IPS-18c (cell line): ENCODE measurements at regions not wholly inside any gene's neighbourhood (a gene's known extent, or its start where the extent isn't known, plus 50 kb on each side); places are given as distances from the start of the nearest gene placed in this dataset.

Experiments used
- H3K4me3 ChIP-seq: 2 replicates; pipeline ENCODE4 v1.7.0; 2013; ENCODE audit warnings: low read depth, mild to moderate bottlenecking, low read length, moderate library complexity; ENCODE audit not compliant: insufficient read depth
- H3K9me3 ChIP-seq: one replicate; pipeline ENCODE4 v1.6.1; 2013; ENCODE audit warnings: mild to moderate bottlenecking, low read length, moderate library complexity; ENCODE audit not compliant: control insufficient read depth, insufficient read depth

DNA sequence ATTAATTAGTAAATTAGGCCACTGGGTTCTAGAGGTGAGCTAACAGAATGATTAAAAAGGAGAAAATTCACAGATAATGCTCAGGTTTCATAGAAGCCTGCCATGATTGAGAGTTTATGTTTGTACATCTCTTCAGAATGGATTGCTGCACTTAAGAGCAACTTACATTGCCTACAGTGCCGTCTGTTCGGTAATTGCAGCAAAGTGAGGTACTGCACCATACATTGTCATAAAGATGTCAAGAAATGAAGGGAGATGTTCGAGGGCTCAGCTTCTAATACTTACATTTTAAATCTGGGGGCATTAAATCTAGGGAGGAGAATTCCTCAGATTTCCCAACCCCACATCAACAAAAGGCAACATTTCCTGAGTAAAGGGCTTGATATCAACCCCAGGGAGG lies 976.2 kb upstream of the FANCL start:
- no peaks in the 10 kb centered on the region for H3K9me3 ChIP-seq
- H3K4me3 ChIP-seq = no peak overlapping the region

DNA sequence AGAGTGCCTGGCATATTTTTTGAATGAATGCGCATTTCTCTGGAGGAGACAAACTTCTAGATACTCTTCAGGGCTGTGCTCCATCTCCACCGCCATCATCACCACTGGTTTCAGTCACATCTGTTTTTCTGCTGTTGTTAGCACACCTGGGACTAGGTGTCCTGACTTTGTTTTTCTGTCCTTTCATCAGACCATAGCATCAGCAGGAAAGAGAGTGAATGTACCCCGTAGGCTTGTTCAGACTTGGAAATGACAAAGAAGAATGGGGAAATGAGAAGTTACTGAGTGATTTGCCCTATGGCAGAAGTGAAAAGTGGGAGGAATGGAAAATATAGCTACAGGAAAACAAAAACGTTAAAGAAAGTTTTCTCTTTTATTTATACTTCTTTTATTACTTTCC lies 965.2 kb upstream of the FANCL start:
- H3K4me3 ChIP-seq = no peak overlapping the region
- H3K9me3 ChIP-seq = no peaks in the 10 kb centered on the region

DNA sequence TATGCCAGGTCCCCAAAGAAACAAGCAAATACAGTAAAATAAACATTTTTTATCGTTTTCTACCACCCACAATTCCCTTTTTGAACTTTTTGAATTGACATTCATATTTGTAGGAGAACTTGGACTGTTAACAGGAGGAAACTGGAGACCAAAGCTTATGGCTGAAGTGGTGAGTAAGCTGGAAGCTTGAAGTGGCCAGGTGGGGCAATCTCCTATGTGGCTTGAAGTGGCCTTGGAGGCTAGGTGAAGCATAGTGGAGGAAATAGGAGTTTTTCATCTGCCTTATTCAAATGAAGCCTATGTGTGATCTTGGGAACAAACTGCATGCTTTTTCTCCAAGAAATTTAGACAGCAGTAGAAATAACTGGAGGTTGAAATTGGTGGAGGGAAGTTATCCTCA lies 962.9 kb upstream of the FANCL start:
- Histone ChIP-seq H3K4me3 (no peak overlapping the region), H3K9me3 (no peaks in the 10 kb centered on the region)

DNA sequence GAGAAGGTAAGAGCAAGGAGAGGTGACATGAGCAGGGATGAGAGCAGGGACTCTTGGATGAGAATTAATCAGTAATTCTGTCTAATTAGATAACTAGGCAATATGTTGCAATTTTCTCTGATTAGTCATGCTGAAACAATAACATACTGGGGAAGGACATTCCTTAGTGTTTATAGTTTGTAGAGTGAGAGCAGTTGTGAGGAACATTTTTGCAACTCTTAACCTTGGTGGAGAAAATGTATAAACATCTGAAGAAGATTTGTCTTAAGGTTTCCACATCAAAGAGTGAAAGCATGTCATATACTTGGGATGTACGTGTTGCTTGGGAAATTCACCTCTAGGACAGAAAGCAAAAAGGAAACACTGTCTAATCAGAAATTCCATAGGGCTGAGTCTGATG lies 955.4 kb upstream of the FANCL start:
- no peak overlapping the region for H3K4me3 ChIP-seq

DNA sequence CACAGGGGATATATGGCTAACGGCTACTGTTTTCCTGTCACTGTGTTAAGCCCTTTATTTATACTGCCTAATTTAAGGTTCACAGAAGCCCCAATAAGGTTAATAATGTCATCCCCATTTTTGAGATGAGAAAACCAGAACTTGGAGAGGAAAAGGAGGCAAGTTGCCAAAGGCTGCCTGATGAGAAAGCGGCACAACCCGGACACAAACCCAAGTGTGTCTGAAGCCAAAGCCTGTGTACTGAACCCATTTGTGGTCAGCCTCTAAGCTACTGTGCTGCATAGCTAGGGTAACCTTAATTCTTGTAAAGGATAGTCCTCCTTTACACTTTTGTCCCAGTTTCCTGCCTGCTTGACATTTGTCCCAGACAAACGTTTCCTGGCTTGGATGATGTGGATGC lies 954.7 kb upstream of the FANCL start:
- H3K9me3 ChIP-seq = no peaks in the 10 kb centered on the region
- no peak overlapping the region for H3K4me3 ChIP-seq

More for the DNA sequence above, 955.4 kb upstream of the FANCL start:
- H3K9me3 ChIP-seq = no peaks in the 10 kb centered on the region

DNA sequence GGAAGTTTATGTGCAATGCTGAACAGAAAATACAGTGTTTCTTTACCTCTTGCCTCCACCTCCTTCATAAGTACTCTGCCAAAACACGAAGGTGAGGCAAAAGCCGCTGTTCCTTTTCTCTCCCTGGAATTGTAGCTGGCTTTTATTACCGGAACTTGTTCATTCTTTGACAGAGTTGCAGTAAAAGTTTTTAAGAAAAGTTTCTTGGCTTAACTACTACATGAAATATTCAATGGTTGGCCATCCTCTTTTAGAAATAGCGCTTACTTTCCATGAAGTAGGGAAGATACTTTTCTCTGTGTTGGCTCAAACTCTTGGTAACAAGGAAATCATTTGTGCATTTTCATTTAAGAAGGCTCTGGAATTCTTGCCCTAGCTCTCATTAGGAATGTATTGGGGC lies 950.7 kb upstream of the FANCL start:
- Histone ChIP-seq H3K4me3 (no peak overlapping the region), H3K9me3 (no peaks in the 10 kb centered on the region)

DNA sequence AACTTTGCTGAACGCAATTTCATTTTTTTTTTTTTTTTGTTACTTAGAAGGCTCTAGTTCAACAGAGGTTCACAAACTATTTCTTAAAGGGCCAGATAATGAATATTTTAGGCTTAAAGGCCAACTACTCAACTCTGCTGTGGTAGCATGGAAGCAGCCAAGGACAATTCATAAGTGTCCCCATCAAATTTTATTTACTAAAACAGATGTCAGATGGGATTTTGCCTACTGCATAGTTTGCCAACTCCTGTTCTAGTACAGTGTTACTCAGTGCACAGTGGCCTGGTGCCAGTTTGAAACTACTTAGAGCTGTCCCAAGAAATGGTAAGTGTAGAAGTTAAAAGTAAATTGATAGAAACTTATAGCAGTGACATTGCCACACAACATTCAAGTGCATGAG lies 949.4 kb upstream of the FANCL start:
- Histone ChIP-seq H3K4me3 (no peak overlapping the region), H3K9me3 (no peaks in the 10 kb centered on the region)

DNA sequence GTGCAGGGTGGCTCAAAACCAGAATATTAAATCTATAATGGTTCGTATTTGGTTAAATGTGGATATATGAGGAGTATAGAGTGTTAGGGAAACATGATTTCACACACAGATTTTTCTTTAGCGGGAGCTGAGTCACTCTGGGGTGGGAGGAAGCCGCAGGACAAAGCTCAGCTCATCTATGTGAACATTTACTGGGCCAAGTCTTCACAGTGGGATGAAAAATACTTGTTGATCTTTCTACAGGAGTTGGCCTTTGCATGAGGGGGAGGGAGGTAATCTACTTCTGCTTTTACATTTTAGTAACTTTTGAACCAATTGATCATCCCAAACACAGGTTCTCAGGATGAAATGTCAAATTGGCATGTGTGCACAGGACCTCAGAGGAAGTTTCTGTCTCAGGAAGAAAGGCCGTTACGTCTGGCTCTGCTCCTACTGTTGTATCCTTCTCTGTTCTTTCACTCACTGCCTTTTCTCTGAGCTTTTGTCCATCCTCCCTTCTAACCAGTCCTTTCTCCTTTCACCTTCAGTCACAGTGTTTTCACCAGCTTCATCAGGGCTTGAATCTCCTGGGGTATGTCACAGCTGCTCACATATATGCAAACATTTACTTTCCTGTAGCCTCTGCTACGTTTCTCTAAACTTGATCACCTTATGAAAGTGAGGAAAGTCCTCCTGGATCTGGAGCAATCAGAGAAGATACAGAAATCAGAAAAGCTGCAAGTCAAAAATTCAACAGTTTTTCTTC lies 943.3 kb upstream of the FANCL start:
- Histone ChIP-seq H3K4me3 (no peak overlapping the region), H3K9me3 (no peaks in the 10 kb centered on the region)

DNA sequence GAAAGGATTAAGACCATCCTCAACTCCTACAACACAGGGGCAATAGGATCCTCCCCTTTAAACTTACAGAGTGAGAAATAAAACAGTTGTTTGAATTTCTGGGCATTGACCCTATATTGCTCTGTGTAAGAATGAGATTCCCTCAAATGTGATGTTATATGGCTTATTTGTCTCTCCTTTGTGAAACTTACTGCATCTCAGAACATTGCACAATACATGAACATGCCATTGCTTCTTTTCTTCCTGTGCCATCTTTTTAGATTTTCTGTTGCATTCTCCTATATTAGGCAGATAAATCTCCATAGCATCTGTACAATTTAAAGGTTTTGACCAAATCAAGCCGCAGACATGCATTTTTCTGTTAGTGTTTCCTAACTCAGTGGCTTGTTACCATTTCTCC lies 941.9 kb upstream of the FANCL start:
- H3K9me3 ChIP-seq = no peaks in the 10 kb centered on the region

DNA sequence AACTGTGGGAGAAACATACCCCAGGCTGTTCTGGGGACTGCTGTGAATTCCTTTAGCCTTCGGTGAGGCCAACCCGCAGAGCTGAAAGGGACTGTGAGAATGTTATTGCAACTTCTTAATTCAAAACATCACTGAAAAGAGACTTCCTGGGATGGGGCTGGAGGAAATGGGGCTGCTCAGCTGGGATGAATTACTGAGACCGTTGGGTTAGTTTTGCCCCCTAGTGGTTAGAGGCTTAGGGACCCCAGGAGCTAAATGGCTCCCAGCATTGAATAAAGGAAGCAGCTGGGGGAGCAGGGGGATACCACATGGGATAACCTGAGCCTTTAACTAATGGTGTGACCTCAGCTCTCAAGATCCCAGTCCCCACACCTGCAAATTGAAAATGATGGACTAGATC lies 941.1 kb upstream of the FANCL start:
- H3K9me3 ChIP-seq = no peaks in the 10 kb centered on the region
- no peak overlapping the region for H3K4me3 ChIP-seq

More for the DNA sequence above, 941.9 kb upstream of the FANCL start:
- H3K4me3 ChIP-seq = no peak overlapping the region

DNA sequence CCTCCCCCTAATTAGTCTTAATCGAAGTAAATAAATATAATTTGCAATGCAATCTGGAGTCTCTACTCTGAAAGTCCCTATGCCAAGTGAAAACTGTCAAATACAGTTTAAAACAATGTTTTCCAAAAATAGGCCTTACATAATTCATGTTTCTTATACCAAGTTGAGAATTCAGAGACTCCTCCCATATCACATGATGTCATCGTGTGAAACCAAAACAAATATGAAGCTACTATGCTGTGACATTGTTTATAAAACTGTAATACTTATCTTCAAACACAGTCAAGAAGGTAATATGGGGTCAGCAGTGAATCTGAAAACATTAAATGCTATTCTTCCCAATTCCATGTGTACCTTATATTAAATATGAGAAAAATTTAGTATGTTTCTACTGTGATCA lies 940.2 kb upstream of the FANCL start:
- H3K9me3 ChIP-seq = no peaks in the 10 kb centered on the region
- no peak overlapping the region for H3K4me3 ChIP-seq

DNA sequence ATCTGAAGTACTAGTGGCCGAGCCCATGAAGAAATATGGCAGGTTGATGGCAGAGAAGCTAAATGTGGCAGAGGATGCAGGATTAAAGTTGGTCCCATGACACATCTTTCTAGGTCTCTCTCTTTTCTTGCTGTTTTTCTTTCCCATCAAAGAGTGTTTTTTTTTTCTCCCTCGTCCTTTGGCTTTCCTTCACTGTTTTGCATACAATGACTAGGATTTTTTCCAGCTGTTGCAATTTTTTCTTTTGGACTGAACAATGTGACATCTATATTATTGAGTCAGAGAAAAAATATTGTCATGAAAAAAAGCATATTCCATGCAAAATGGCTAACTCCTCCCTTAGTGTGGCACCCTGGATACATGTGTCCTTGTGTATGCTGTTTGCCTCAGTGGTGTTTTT lies 939.5 kb upstream of the FANCL start:
- no peak overlapping the region for H3K4me3 ChIP-seq

DNA sequence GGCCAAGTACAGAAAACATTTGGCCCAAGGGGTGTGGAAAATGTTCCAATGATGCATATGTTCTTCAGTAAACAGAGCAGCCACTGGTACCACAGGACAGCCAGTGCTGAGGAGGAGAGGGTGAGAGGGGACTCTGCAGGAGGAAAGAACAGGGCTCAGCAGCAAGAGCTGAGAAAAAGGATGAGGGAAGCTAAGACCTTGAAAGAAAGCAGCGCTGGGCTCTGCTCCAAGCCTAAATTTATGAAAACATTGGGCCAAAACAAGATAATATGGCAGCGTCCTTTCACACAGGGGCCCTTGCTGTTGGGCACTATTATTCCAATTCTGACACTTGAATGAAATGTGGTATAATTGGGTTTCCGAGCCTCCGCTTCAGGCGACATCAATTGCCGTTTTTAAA lies 939.0 kb upstream of the FANCL start:
- H3K4me3 ChIP-seq = no peak overlapping the region
- no peaks in the 10 kb centered on the region for H3K9me3 ChIP-seq

More for the DNA sequence above, 939.5 kb upstream of the FANCL start:
- H3K9me3 ChIP-seq = no peaks in the 10 kb centered on the region

DNA sequence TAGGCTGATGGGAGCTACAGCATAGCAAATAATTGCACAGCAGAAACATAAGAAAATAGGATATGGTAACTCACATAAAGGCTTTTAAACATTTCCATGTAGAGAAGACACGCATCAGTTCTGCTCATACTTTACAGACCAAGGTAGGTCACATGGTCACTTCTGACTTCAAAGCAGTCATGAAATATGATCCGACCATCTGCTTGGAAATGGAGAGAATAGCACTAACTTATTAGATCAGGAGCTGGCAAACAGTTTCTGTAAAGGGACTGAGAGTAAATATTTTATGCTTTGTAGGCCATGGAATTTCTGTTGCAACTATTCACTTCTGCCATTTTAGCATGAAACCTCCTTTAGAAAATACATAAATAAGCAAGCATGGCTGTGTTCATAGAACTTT lies 936.6 kb upstream of the FANCL start:
- Histone ChIP-seq H3K9me3 (no peaks in the 10 kb centered on the region), H3K4me3 (no peak overlapping the region)

DNA sequence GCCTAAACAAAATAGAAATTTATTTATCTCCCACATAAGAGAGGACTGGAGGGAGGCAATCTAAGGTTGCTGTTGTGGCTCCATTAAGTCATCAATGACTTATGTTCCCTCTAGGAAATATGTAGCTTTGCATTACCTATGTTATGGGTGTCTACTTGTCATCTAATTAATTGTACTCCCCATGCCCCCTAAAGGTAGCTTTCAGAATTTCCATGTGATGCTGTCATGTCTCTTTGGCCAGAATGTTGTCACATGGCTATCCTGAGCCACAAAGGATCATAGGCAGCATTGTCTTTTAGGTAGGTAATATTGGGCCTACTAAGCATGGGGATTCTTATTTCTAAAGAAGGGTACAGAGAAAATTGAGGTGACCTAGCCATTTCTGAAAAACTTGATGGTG lies 935.6 kb upstream of the FANCL start:
- Histone ChIP-seq H3K4me3 (no peak overlapping the region), H3K9me3 (peaks cover 2% of the 10 kb centered on the region)

DNA sequence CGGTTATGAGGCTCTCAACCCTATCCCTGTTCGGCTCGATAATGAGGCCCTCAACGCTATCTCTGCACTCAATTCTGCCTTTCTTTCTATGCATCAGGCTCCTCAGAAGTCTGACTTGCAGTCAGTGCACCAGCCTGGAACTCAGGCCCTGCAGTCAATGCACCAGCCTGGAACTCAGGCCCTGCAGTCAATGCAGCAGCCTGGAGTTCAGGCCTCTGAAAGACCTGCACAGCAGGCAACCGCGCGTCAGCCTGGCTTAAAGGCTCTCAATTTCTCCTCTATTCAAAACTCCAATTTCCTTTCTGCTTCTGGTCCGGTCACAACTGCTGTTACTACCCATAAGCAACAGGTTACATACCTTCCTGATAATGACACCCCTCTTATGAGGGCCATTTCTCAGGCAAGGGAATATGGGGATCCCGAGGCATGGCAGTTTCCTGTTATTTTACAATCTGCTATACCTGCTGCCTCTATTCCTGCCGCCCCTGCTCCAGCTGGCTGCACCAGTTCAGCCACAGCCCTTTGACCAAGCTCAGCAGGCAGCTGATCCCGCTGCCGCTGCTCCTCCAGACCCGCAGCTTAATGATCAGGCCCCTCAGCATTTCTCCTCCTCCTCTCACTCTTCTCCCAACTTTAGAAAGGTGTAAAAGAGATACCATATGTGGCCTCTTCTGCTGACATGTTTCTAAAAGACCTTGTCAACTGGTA lies 933.6 kb upstream of the FANCL start:
- H3K4me3 ChIP-seq = no peak overlapping the region
- H3K9me3 ChIP-seq = peaks cover 2% of the 10 kb centered on the region

DNA sequence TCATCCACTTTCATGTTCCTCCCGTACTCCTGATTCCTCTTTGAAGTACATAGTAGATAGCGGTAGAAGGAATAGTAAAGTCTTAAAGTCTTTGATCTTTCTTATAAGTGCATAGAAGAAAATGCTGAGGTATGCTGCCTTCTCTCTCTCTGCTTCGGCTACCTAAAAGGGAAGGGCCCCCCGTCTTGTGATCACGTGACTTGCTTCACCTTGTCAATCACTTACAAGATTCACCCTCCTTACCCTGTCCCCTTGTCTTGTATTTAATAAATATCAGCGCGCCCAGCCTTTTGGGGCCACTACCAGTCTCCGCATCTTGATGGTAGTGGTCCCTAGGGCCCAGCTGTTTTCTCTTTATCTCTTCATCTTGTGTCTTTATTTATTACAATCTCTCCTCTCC lies 932.2 kb upstream of the FANCL start:
- H3K9me3 ChIP-seq = peaks cover 2% of the 10 kb centered on the region
- H3K4me3 ChIP-seq = no peak overlapping the region

DNA sequence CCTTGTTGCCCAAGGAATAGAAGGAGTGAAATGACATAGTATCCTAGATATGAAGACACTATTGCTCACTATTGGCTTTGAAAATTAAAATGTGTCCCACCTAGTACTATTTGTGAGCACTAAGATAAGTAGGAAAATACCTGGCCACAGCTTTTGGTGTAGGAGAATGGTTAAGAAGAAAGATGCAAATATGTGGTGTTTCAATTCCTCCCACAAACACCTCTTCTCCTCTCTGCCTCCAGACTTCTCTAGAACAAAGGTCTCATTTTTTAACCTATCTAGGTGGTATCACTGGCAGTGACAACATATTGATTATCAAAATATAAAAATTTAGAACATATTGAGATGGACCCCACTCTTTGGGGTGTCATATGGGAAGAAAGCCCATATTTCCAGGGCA lies 929.9 kb upstream of the FANCL start:
- Histone ChIP-seq H3K4me3 (no peak overlapping the region), H3K9me3 (peaks cover 2% of the 10 kb centered on the region)

DNA sequence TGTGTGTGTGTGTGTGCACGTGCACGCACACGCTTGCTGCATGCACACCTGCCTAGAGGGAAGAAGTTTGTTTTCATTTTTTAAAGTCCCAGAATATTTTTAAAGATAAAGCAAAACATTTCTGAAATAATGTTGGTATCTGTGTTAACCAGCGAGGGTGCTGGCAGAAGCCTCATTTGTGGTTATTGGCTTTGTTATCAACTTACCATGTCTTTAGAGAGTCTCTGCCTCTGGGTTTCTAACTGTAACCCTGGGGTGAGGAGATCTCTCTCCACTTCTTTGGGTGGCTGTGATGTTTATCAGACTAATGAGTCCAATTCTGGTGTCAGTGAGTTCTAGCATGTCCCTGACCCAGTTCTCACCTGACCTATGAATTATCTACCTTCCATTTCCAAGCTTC lies 927.6 kb upstream of the FANCL start:
- Histone ChIP-seq H3K4me3 (no peak overlapping the region), H3K9me3 (peaks cover 2% of the 10 kb centered on the region)
